H1 (cell line): ENCODE measurements at regions not wholly inside any gene's neighbourhood (a gene's known extent, or its start where the extent isn't known, plus 50 kb on each side); places are given as distances from the start of the nearest gene placed in this dataset.

ENCODE experiments used
- CTCF ChIA-PET: fragments of 300-600 bp; sonication (Branson Sonifier 250); formaldehyde crosslinking; loops from one replicate; lab custom pipeline; 2021; ENCODE audit not compliant: partially characterized antibody; lab: Charles Lee
- POLR2A ChIA-PET: fragments of 300-600 bp; sonication (Branson Sonifier 250); formaldehyde crosslinking; loops from one replicate; lab custom pipeline; 2021; ENCODE audit warnings: inconsistent platforms; ENCODE audit not compliant: partially characterized antibody; lab: Charles Lee
- DNase-seq, 2 experiments: peaks; one replicate each; pipeline versions ENCODE4 v3.0.0 to v3.0.0-alpha.2; 2010 to 2022; ENCODE audit warnings: low spot score in 2 of 2, low read depth in 1 of 2, mixed read lengths in 1 of 2
- FAIRE-seq: peaks from 2 replicates; lab custom pipeline; 2011; peaks lifted over from hg19 to GRCh38; lab: Jason Lieb, UNC
- H2AFZ ChIP-seq: 2 replicates; pipeline ENCODE4 v1.8.1; 2012; ENCODE audit warnings: low read length, inconsistent platforms
- H2AK5ac ChIP-seq: 2 replicates; pipeline ENCODE4 v1.6.1; 2013; ENCODE audit warnings: low read depth, low read length
- H2BK120ac ChIP-seq: replicated peaks from 2 replicates; pipeline ENCODE3; 2013; ENCODE audit warnings: low read depth, low read length, inconsistent platforms
- H2BK12ac ChIP-seq: 2 replicates; pipeline ENCODE4 v1.6.1; 2013; ENCODE audit warnings: low read depth, low read length
- H2BK15ac ChIP-seq: 2 replicates; pipeline ENCODE4 v1.6.1; 2013; ENCODE audit warnings: low read length
- H2BK20ac ChIP-seq: 2 replicates; pipeline ENCODE4 v1.6.1; 2013; ENCODE audit warnings: low read length
- H2BK5ac ChIP-seq: 2 replicates; pipeline ENCODE4 v1.6.1; 2013; ENCODE audit warnings: low read depth, low read length
- H3K14ac ChIP-seq: 2 replicates; pipeline ENCODE4 v1.6.1; 2013; ENCODE audit warnings: inconsistent platforms; ENCODE audit not compliant: insufficient read length
- H3K18ac ChIP-seq: 2 replicates; pipeline ENCODE4 v1.6.1; 2013; ENCODE audit warnings: low read length; ENCODE audit errors: extremely low read depth
- H3K23ac ChIP-seq: 2 replicates; pipeline ENCODE4 v1.6.1; 2013; ENCODE audit warnings: inconsistent platforms; ENCODE audit not compliant: insufficient read length
- H3K23me2 ChIP-seq: 2 replicates; pipeline ENCODE4 v1.6.1; 2013; ENCODE audit warnings: low read depth, low read length
- H3K27ac ChIP-seq: 2 replicates; pipeline ENCODE4 v1.6.1; 2011; ENCODE audit warnings: low read depth, low read length, inconsistent platforms
- H3K27me3 ChIP-seq, 4 experiments: replicated peaks in 1 of 4; 1 replicate in 1 of 4; 2 replicates in 3 of 4; pipeline versions ENCODE4 v1.6.1 to v1.8.1; 2011 to 2013; ENCODE audit warnings: low read length in 3 of 4, mild to moderate bottlenecking in 3 of 4, inconsistent platforms in 2 of 4, mixed read lengths in 2 of 4, moderate library complexity in 1 of 4; ENCODE audit not compliant: control insufficient read depth in 3 of 4, insufficient read depth in 3 of 4; ENCODE audit errors: extremely low read depth in 1 of 4
- H3K36me3 ChIP-seq, 4 experiments: 2 replicates each; pipeline versions ENCODE4 v1.6.1 to v1.8.1; 2011 to 2013; ENCODE audit warnings: mild to moderate bottlenecking in 4 of 4, low read length in 3 of 4, moderate library complexity in 2 of 4, control low read depth in 1 of 4, inconsistent platforms in 1 of 4; ENCODE audit not compliant: insufficient read depth in 4 of 4, control insufficient read depth in 2 of 4
- H3K4ac ChIP-seq: replicated peaks from 2 replicates; pipeline ENCODE3; 2013; ENCODE audit warnings: low read length, low read depth, mixed read lengths, inconsistent platforms; ENCODE audit not compliant: insufficient read length
- H3K4me1 ChIP-seq, 4 experiments: replicated peaks in 1 of 4; 1 replicate in 1 of 4; 2 replicates in 3 of 4; pipeline versions ENCODE4 v1.6.1 to v1.8.1; 2011 to 2013; ENCODE audit warnings: low read length in 3 of 4, inconsistent platforms in 2 of 4, mixed read lengths in 1 of 4; ENCODE audit not compliant: insufficient read depth in 4 of 4, control insufficient read depth in 3 of 4
- H3K4me2 ChIP-seq, 2 experiments: 2 replicates each; pipeline versions ENCODE4 v1.6.1 to v1.8.1; 2011 to 2013; ENCODE audit warnings: low read depth in 2 of 2, low read length in 2 of 2, control low read depth in 1 of 2, inconsistent platforms in 1 of 2, mild to moderate bottlenecking in 1 of 2; ENCODE audit not compliant: insufficient read depth in 1 of 2
- H3K4me3 ChIP-seq, 4 experiments: fragments of 200-600, 300-600 bp in 1 of 4; sonication (generic), shearing (Covaris generic), sonication (Bioruptor Twin) in 1 of 4; 2 replicates each; pipeline versions ENCODE4 v1.5.1 to v1.8.1; 2011 to 2016; ENCODE audit warnings: low read length in 4 of 4, low read depth in 3 of 4, control low read depth in 2 of 4, inconsistent platforms in 2 of 4, mild to moderate bottlenecking in 2 of 4, mixed read lengths in 1 of 4, moderate library complexity in 1 of 4; ENCODE audit not compliant: insufficient read depth in 2 of 4; ENCODE audit errors: extremely low read depth in 1 of 4
- H3K56ac ChIP-seq: replicated peaks from 2 replicates; pipeline ENCODE3; 2013; ENCODE audit warnings: low read depth, mild to moderate bottlenecking, mixed read lengths, low read length, inconsistent platforms; ENCODE audit not compliant: insufficient read length
- H3K79me1 ChIP-seq: 2 replicates; pipeline ENCODE4 v1.6.1; 2013; ENCODE audit warnings: low read depth, low read length, control low read depth
- H3K79me2 ChIP-seq, 2 experiments: 2 replicates each; pipeline versions ENCODE4 v1.6.1 to v1.8.1; 2012 to 2013; ENCODE audit warnings: low read length in 2 of 2, mild to moderate bottlenecking in 2 of 2, inconsistent platforms in 1 of 2; ENCODE audit not compliant: insufficient read depth in 2 of 2, control insufficient read depth in 1 of 2
- H3K9ac ChIP-seq, 4 experiments: replicated peaks in 1 of 4; 1 replicate in 1 of 4; 2 replicates in 3 of 4; pipeline versions ENCODE4 v1.6.1 to v1.8.1; 2011 to 2013; ENCODE audit warnings: low read depth in 3 of 4, low read length in 3 of 4, control low read depth in 2 of 4, mild to moderate bottlenecking in 2 of 4, moderate library complexity in 2 of 4, inconsistent platforms in 1 of 4; ENCODE audit errors: extremely low read depth in 1 of 4
- H3K9me3 ChIP-seq, 2 experiments: 2 replicates each; pipeline versions ENCODE4 v1.6.1 to v1.8.1; 2012 to 2013; ENCODE audit warnings: mild to moderate bottlenecking in 2 of 2, moderate library complexity in 2 of 2, control low read depth in 1 of 2, inconsistent platforms in 1 of 2, low read depth in 1 of 2, low read length in 1 of 2, mixed read lengths in 1 of 2; ENCODE audit not compliant: insufficient read depth in 2 of 2
- H4K20me1 ChIP-seq, 2 experiments: replicated peaks in 1 of 2; 2 replicates each; pipeline versions ENCODE3 to v1.8.1; 2011 to 2013; ENCODE audit warnings: inconsistent platforms in 2 of 2, low read length in 2 of 2, mild to moderate bottlenecking in 1 of 2; ENCODE audit not compliant: insufficient read depth in 2 of 2, control insufficient read depth in 1 of 2
- H4K5ac ChIP-seq: 2 replicates; pipeline ENCODE4 v1.6.1; 2013; ENCODE audit warnings: low read length, low read depth, mixed read lengths, inconsistent platforms; ENCODE audit not compliant: insufficient read length
- H4K8ac ChIP-seq: 2 replicates; pipeline ENCODE4 v1.8.0; 2013; ENCODE audit warnings: mild to moderate bottlenecking, moderate library complexity, low read length, inconsistent platforms; ENCODE audit not compliant: insufficient read depth; ENCODE audit errors: extremely low read depth
- H4K91ac ChIP-seq: replicated peaks from 2 replicates; pipeline ENCODE3; 2013; ENCODE audit warnings: low read length, mixed read lengths, inconsistent platforms; ENCODE audit not compliant: insufficient read length
- EGR1 ChIP-seq: IDR thresholded peaks from 2 replicates; pipeline ENCODE4 v1.6.1; 2011; ENCODE audit warnings: low read depth, low read length, borderline replicate concordance
- FOSL1 ChIP-seq: IDR thresholded peaks from 2 replicates; pipeline ENCODE4 v1.6.1; 2011; ENCODE audit warnings: mild to moderate bottlenecking, low read depth, low read length, moderate library complexity; ENCODE audit not compliant: insufficient read depth
- RXRA ChIP-seq: IDR thresholded peaks from 2 replicates; pipeline ENCODE4 v1.6.1; 2011; ENCODE audit warnings: low read depth, mild to moderate bottlenecking, low read length, moderate library complexity; ENCODE audit not compliant: insufficient read depth
- WGBS, 2 experiments: shearing (Covaris generic) in 1 of 2; methylation state at CpG; one replicate each; pipeline versions ENCODE4 v1.1.6 to v1.1.7; 2013 to 2015; ENCODE audit warnings: low lambda C conversion rate in 2 of 2, mixed read lengths in 2 of 2, inconsistent platforms in 1 of 2, low coverage in 1 of 2, missing lambda C conversion rate in 1 of 2; ENCODE audit not compliant: insufficient replicate concordance in 2 of 2, insufficient coverage in 1 of 2, insufficient read length in 1 of 2; ENCODE audit errors: extremely low coverage in 1 of 2, missing lambda C conversion rate in 1 of 2; 5-methylcytosine and 5-hydroxymethylcytosine counted together

GRCh38 chr12:4059898-4060568 lies 186.8 kb upstream of the PARP11 start:
- no peaks in the 10 kb centered on the region for H4K20me1 ChIP-seq
- DNase-seq = no peak
- CTCF ChIA-PET = interaction anchor here (1.2 to 2.2 kb wide), 3 partner anchors 9 to 174 kb away, joined by 4 to 6 read pairs (median 4); no protein-coding TSS in a partner anchor

More at GRCh38 chr12:4059898-4060568, 186.8 kb upstream of the PARP11 start:
- no peak overlapping the region for H4K8ac ChIP-seq
- no peak overlapping the region for H2AK5ac ChIP-seq
- H4K91ac ChIP-seq = no peak overlapping the region
- no peak overlapping the region for H2BK15ac ChIP-seq
- no peaks in the 10 kb centered on the region for H3K36me3 ChIP-seq
- H3K79me2 ChIP-seq = no peaks in the 10 kb centered on the region
- no peak overlapping the region for H3K18ac ChIP-seq
- H3K27ac ChIP-seq = no peak overlapping the region
- H4K5ac ChIP-seq = no peak overlapping the region
- H2BK12ac ChIP-seq = 0 out of 2 replicates have a peak overlapping the region, but pooled peaks have one; percentile 42
- H3K23ac ChIP-seq = no peak overlapping the region
- no peak for TF ChIP-seq FOSL1
- no peak for TF ChIP-seq RXRA
- TF ChIP-seq EGR1 = no peak
- 84% methylated on average over 7 of the region's 7 CpGs; no CpG with 5 or more reads in 1 of the 2 experiments for WGBS, 2 experiments
- H3K4me3 ChIP-seq = no peak overlapping the region
- H3K27me3 ChIP-seq = no peaks in the 10 kb centered on the region
- no peaks in the 10 kb centered on the region for H3K9me3 ChIP-seq
- H2BK5ac ChIP-seq = no peak overlapping the region
- H3K9ac ChIP-seq = no peak overlapping the region
- H3K4me1 ChIP-seq = peaks cover 0 to 4% (median 1%) of the 10 kb centered on the region in 4 experiments; a peak in 3 of 7 replicates
- H3K4me2 ChIP-seq = no peak overlapping the region; a peak in 1 of 4 replicates
- H2AFZ ChIP-seq = no peak overlapping the region
- H3K56ac ChIP-seq = no peak overlapping the region
- H3K79me1 ChIP-seq = no peaks in the 10 kb centered on the region
- POLR2A ChIA-PET = no interaction called here
- no peak overlapping the region for H3K4ac ChIP-seq
- FAIRE-seq = no peak
- H2BK20ac ChIP-seq = no peak overlapping the region
- peaks cover 2% of the 10 kb centered on the region; the same call in 1 of the 2 replicates for H3K23me2 ChIP-seq
- no peak overlapping the region for H2BK120ac ChIP-seq
- no peak overlapping the region for H3K14ac ChIP-seq
